ENCODE measurements at regions not wholly inside any gene's neighbourhood (a gene's known extent, or its start where the extent isn't known, plus 50 kb on each side); places are given as distances from the start of the nearest gene placed in this dataset.

DNA sequence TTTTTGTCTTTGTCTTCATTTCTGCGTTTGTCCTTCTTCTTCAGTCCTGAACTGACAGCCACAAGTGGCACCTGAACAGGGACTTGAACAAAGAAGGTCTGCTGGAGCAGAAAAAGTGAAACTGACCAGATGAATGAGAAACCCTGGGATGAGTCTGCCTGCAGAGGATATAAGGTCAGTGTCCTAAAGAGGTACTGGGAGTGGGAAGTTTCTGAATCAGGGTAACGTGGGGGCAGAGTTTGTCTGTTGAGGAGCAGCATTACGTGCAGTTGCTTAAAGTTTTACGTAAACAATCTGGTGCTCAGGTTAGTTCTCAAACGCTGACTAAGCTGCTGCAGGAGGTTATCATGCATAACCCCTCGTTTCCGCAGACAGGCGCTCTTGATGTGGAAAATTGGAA lies 2057.6 kb downstream of the TP53TG3F start:
- DNase-seq: no peak

DNA sequence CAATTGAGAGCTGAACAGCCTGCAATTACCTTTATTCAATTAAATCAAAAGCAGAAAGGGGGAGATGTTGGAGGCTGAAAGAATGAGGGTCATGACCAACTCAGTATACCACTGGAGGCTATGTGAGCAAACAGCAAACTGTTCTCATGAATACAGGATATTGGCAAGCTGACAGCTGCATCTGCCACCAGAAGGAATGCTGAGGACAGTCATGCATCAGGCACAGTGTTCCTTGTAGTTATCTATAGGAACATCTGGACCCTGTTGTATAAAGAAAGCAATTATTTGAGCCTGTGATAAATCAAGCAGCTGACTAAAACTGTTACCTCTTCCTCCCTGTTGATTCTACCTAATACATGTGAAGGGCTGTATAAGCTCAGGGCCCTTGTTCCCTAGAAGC lies 2064.6 kb downstream of the TP53TG3F start:
- no peak for DNase-seq

DNA sequence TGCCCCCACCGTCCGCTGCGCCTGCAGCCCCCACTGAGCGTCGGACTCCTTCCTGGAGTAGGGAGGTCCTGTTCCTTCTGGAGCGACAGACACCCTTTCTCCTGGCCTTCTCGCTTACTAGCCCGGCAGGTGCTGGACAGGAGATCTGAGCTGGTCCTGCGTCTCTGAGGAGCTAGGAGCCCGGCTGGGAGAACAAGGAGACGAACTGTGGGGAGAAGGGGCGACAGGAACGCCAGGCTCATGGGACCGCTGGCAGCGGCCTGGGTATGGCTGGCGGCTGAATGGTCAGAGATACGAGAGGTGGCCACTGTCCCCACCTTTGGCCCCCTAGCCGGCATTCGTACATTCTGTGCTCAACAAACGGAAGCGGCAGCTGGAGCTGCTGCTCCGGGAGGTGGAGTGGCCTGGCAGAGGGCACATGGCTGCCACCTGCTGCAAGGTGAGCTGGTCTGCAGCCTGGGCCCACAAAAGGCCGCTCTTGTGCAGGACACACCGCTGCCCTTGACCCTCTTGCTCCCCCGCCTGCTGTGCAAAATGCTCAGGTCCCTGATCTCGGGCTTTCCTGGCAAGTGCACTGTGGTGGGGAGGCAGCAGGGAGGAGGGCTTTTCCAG lies 2066.7 kb downstream of the TP53TG3F start:
- DNase-seq: no peak

DNA sequence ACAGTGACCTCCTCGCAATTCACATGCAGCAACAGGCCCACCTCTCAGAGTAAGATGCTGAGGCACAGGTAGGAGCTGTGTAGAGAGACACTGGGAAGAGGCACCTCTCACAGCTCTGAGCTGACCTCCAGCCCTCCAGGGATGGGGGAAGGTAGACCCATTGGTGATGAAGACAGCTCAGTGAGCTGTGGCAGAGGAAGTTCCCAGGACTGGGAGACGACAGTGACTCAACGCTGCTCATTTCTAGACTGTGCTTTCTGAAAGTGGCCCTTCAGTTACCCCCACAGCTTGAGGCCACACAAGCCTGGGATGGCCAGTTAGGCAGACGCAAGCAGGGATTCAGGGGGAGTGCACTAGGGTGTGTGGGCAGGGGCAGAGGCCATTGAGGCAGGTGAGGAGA lies 2073.2 kb downstream of the TP53TG3F start:
- DNase-seq: no peak

DNA sequence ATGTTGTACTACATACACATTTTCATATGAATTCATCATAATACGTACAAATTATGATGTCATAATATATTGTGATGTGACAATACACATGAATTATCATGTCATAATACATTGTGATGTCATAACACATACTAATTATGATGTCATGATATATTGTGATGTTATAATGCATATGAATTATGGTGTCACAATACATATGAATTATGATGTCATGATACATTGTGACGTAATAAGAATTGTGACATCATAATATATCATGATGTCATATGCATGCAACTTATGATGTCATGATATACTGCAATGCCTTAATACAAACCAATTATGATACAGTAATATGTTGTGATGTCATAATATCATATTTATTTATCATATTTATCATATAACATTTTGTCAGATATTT lies 2074.3 kb downstream of the TP53TG3F start:
- no peak for DNase-seq

DNA sequence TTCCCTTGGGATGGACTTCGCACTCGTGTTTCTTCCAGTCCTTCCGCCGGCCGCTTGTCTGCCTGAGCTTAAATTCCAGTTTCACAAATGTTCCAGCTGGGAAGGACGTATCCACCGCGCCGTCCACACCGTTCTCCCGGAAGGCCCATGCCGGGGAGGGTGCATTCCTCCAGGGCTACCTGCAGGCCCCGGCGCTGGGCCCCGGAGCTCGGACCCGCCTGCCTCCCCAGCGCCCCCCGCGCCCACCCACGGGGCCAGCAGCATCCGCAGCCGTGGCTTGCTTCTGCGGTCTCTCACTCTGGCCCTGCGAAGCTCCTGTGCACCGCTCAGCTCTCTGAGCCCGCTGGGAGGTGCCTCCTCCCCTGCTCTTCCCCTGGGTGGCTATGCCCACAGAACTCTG lies 2084.1 kb downstream of the TP53TG3F start:
- no peak for DNase-seq

DNA sequence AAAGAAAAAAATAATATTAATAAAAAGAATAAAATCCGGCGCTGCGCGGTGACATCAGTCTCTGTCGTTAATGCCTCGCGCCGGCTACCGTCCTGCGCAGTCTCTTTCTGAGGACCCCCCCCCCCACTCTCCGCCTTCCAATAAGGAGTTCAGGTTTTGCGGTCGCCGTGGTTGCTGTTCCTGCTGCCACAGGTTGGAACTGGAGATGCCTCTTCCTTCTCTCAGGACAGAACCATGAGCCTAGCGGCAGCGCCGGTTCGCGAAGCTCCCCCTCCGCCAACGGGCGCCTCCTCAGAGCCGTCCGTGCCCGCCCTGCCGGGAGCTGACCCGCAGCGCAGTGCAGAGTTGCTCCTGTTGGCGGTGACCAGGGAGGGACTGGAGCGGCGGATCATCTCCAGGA lies 2093.4 kb downstream of the TP53TG3F start:
- no peak for DNase-seq

DNA sequence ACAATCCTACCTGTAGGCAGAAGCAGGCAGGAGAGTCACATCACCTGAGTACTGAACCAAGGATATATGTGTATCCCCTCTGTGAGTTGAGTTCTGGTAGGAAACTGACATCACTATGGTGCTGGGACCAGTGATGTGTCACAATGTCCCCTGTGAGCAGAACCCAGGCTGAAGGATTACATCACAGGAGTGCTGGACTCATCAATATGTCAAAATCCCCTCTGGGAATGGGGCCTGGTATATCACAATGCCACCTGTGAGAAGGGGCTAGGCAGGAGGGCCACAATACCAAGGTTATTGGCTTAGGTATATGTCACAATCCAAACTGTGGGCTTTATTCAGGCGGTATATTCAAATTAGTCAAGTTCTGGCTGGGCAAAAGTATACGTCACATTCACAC lies 2098.3 kb downstream of the TP53TG3F start:
- no peak for DNase-seq

DNA sequence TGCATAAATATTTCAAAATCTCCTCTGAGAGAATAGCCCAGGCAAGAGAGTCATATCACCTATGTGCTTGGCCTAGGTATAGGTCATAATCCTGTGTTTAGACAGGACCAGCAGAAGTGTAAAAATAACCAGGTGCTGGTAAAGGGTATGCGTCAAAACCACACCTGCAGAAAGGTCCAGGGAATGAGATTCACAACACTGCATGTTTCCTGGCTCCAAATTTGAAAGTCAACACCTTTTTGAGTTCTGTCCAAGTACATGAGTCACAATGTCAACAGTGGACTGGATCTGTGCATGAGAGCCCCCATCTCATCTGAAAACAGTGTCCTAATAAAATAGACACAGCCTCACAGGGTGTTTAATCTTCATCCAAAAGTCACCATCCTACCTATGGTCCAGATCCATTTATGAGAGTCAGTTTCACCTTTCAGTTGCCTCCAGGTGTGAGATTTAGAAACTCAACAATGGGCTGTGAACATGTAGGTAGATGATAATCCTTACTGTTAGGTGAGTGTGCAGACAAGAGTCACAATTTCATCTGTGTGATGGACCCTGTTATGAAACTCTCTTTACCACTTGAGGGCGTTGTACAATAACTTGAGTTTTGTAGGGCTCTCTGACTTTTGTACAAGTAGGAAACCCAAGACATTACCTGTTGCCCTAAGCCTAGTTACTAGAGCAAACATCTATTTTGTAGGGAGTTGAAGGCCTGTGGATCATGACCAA lies 2100.7 kb downstream of the TP53TG3F start:
- DNase-seq: peak; percentile 36

DNA sequence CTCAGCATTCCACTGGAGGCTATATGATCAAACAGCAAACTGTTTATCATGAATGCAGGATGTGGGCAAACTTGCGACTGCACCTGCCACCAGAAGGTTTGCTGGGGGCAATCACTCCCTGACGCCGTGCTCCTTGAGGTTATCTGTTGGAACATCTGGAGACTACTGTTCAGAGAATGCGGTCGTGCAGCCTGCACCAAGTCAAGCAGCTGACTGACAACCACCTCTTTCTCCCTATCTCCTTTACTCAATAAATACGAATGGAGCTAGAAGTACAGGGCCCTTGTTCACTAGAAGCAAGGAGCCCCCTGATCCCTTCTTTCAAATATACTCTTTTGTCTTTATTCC lies 2101.2 kb downstream of the TP53TG3F start:
- DNase-seq: peak; percentile 31

DNA sequence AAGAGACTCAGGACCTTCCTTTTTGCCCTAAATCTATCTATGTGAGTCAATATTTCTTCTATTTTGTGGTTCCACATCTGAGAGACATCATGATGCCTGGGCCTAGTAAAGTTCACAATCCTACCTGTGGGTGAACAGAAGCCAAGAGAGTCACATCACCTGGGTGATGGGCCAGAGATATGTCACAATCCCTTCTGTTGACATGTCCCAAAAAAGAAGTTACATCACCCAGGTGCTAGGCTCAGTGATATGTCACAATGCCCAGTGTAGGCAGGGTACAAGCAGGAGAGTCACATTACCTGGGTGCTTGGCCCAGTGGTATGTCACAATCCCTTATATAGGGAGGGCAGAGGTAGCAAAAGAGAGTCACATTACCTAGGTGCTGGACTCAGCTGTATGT lies 2101.9 kb downstream of the TP53TG3F start:
- DNase-seq: no peak

DNA sequence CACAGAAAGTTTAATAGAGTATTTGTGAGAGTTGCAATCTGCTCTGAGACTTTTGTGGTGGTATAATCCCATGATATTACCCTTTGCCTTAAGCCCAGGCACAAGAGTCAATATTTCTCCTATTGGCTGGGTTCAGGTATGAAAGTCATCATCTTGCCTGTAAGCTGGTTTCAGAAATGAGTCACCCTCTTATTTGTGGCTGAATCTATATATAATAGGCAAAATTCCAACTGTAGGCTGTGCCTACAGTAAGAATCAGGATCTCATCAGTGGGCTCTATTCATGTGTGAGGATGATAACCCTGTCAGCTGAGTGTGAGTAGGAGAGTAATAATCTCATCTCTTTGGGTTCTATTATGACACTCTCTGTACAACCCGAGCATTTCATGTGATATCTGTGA lies 2103.1 kb downstream of the TP53TG3F start:
- no peak for DNase-seq

DNA sequence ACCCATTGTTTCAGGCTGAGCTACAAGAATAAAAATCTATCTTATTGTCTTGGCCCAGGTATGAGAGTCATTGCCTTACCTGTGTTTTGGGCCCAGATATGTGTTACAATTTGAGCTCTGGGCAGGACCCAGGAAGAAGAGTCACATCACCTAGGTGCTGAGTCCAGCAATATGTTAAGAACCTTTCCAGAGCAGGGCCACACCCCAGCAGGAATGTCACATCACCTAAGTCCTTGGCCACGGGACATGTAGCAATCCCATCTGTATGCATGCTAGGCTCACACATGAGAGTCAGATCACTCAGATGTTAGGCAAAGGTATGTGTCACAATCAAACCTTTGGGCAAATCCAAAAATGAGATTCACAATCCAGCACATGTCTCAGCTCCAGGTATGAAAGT lies 2103.5 kb downstream of the TP53TG3F start:
- no peak for DNase-seq

DNA sequence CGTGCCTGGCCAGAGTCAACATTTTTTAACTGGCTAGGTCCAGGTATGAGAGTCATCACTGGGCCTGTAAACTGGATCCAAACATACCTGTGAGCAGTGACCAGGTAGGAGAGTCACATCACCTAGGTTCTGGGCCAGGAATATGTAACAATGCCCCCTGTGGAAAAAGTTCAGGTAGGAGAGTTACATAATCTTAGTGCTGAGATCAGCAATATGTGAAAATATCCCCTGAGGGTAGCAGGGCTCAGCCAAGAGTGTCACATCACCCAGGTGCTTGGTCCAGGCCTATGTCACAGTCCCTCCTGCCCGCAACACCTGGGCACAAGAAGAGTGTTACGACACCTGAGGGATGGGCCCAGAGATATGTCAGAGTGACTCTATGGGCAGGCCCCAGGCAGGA lies 2104.7 kb downstream of the TP53TG3F start:
- no peak for DNase-seq

DNA sequence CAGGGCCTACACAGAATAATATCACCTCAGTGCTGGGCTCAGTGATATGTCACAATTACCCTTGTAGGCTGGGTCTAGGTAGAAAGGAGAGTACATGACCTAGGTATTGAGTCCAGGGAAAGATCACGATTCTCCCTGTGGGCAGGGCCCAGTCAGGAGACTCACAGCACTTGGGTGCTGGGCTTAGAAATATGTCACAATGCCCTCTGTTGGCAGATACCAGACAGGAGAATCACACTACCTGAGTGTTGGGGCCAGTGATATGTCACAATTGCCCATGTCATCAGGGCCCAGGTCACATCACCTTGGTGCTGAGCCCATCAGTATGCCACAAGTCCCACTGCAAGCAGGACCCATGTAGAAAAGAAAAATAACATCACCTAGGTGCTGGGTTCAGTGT lies 2105.5 kb downstream of the TP53TG3F start:
- DNase-seq: no peak

DNA sequence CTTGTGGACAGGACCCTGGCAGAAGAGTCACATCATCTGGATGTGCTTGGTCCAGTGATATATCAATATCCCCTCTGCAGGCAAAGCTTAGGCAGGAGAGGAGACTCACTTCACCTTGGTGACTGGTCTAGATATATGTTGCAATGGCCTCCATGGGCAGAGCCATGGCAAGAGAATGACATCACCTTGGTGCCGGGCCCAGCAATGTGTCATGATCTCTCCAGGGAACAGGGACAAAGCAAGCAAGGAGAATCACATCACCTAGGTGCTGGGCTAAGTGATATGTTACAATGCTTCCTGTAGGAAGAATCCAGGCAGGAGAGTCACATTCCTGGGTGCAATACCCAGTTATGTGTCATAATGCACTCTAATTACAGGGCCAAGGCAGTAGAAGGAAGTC lies 2106.2 kb downstream of the TP53TG3F start:
- DNase-seq: no peak

DNA sequence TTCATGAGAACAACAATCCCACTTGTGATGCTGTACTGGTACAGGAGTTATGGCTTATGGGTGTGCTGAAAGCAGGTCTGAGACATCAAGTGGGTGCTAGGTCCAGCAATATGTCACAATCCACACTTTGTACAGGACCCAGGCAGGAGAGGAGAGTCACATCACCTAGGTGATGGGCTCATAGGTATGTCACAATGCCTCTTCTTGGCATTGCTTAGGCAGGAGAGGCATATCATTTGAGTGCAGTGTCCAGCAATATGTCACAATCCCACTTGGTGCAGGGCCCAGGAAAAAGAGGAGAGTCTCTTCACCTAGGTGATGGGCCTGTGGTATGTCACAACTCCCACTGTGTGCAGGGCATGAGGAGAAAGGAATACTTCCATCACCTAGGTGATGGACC lies 2110.0 kb downstream of the TP53TG3F start:
- no peak for DNase-seq

DNA sequence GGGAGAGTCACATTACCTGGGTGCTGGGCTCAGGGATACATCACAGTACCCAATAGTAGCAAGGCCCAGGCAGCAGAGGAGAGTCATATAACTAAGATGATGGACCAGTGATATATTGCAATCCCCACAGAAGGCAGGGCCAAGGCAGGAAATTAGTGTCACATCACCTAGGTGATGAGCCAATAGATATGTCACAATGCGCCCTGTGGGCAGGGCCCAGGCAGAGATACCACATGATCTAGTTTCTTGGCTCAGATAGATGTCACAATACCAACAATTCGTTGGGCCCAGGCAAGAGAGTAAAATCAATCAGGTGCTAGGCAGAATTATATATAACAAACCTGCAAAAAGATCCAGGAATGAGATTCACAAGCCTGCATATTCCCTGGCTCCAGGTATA lies 2111.5 kb downstream of the TP53TG3F start:
- DNase-seq: no peak

DNA sequence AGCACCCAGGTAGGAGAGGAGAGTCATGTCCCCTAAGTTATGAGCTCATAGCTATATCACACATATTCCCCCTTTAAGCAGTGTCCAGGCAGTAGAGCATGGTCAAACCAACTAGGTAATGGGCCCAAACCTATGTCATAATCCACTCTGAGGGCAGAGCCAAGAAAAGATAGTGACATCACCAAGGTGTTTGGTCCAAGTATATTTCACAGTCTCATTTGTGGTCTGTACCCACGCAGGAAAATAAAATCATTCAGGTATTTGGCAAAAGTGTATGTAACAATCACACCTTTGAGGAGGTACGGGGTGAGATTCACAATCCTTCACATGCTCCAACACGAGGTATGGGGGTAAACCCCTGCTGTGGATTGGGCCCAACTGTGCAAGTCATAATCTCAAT lies 2112.8 kb downstream of the TP53TG3F start:
- DNase-seq: no peak

DNA sequence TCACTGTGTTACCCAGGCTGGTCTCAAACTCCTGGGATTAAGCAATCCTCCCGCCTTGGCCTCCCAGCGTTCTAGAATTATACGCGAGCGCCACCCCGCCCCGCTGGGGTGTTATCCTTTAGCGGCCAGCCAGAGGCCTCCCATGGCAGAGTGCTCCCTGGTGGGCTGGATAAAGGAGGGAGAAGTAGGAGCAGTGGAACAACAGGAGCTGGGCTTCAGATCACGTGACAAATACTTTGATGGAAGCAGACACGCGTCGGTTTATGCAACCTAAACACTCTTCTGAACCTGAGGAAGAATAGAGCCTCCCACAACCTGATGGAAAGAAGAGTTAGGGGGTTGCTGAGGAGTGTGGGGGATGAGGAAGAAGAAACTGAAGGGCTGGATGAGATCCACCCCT lies 2114.0 kb downstream of the TP53TG3F start:
- DNase-seq: no peak

DNA sequence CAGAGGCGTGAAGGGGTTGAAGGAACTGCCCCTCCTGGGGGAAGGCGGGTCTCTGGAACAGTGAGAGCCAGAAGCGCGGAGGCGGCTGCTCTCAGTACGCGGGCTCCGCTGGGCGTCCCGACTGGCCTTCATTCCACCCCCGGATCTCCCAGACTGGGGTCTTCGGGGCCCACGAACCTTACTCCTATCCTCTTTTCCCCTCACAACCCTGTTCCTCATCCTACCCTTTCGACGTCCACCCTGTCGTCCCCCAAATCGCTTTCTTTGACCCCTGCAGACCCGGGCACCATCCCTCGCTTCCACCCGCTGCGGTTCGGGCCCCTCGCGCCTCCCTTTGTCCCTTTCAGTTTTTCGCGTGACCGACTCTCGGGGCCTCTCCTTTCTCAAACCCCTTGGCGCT lies 2114.6 kb downstream of the TP53TG3F start:
- DNase-seq: no peak

DNA sequence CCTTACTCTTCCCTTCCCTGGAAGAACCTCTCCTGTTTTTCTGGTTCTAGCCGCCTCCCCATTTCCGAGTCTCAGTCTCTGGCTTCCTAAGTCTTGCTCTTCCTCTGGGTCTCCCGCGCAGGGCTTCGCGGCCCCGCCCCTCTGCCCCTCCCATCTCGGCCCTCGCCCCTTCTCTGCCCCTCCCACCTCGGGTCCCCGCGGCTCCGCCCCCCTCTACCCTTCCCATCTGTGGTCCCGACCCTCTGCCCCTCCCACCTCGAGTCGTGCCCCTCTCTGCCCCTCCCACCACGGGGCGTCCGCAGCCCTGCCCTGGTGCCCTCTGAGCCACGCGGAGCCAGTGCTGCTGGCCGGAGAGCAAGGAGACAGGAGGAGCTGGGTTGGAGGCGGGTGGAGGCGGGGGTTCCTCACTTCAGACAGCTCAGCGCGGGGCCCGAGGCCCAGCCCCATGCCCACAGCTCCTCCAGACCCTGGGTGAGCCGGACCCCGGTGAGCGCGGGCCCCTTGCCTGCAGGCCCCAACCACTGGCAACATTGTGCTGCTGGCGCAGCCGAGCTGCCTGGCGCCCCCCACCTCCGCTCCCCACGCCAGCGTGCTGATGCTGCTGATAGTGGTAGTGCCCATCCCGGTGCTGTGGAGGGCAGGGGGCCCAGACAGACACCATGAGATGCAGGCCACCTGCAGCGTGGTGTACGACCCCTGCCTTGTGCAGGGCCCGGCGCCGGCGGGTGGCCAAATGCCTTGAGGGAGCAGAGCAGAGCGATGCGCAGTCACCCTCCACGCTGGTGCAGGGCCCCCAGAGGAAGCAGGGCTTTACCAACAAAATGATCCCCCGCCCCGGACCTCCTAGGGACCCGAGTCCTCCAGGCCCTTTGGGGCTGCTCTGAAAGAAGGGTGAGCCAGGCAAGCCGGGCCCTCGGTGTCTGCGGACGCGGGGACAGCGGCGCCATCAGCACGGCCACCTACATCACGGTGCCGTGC lies 2115.3 kb downstream of the TP53TG3F start:
- no peak for DNase-seq

DNA sequence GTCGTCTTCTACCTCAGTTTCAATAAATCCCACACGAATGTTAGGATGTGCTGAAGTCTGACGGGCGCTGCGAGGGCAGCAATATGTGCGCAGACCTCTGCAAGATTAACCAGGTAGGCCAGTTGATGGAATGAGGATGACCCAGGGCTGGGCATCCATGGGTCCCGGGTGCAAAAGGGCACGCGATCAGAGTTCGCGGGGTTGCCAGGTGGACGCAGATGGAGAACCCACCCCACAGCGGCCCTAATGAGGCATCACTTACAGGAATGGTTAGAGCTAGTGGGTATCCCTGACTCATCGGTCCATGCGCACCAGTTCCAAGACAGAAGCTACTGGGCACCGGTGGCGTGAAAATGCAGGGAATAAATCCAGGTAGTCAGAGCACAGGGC lies 2116.0 kb downstream of the TP53TG3F start:
- no peak for DNase-seq

DNA sequence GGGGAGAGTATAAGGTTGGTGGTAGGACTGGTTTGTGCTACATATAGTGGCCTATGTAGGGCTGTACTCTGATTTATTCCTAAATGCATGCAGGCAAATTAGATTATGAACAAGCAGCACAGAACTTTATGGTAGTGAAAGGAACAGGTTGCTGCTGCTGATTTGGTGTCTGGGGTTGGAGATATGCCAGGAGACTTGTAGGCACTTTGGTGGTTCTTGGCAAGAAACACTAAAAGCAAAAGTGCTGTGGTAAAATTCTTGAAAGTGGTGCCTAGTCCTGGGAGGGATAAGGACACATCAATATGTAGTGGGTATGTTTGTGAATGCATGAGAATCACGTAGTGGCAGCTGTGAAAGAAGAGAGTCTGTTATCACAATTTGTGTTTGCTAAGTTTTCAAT lies 2126.0 kb downstream of the TP53TG3F start:
- peak; percentile 0 for DNase-seq
